COLO668 (cell line): ENCODE measurements at regions not wholly inside any gene's neighbourhood (a gene's known extent, or its start where the extent isn't known, plus 50 kb on each side); places are given as distances from the start of the nearest gene placed in this dataset.

ENCODE experiments used
- DNase-seq: peaks from one replicate; lab custom pipeline; 2025; ENCODE audit not compliant: unreplicated experiment; lab: John Stamatoyannopoulos, UW

DNA sequence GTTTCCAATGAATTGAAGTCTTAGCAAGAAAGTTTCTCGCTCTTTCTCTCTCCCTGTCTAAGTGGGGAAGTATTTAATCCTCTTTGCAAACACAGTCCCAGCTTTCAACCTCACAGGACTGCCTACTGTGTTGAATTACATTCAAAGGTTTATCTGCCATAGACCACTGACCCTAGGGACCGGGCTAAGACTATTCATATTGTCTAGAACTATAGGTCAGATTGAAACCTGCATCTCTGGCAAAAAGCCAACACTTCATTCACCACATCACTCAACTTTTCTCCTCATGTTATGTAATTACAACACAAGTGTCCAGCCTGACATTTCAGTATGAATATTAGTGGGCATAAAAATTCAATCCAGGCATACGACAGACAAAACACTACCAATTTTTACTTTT lies 314.7 kb upstream of the RSPO3 start:
- DNase-seq: no peak

- peak; percentile 9 for DNase-seq
These were observed 314.0 kb upstream of the RSPO3 start for GRCh38 chr6:126804332-126805064.

GRCh38 chr6:126805861-126806260 lies 312.6 kb upstream of the RSPO3 start:
- no peak for DNase-seq

- DNase-seq: no peak
These were observed 310.6 kb upstream of the RSPO3 start for GRCh38 chr6:126807876-126808275.

GRCh38 chr6:126811321-126811720 lies 307.1 kb upstream of the RSPO3 start:
- no peak for DNase-seq

- no peak for DNase-seq
These were observed 306.5 kb upstream of the RSPO3 start for GRCh38 chr6:126812010-126812409.

DNA sequence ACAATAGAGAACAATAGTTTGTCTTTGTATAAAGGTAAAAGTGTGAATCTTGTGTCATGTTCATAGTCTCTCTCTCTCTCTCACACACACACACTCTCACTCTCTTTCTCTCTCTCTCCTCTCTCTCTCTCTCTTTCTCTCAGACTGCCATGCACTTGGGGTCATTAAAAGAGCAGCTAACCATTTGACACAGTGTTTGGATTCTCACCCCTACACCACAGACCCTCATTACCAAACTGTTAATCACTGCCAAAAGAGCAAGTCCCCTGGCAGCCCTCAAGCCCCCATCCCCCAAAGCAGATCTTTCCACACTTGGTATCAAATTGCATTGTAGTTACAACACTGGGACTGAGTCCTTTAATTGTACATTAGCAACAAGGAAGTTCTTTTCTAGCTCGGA lies 305.8 kb upstream of the RSPO3 start:
- DNase-seq: no peak

DNA sequence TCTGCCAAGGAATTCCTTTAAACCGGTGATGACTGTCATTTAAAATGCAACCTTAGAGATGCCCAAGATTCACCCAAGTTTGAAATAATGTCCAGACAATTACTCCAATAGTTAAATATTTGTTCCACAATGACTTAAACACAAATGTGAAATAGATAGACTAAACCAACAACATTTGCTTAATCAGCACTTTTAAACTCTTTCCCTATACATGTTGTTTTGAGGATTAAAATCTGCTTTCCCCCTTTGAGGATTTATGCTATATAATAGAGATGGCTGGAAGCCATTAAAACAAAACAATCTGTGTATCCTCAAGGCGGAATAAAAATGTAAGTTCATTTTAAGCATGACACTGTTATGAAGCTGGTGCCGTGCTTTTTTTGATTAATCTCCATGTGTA lies 297.8 kb upstream of the RSPO3 start:
- DNase-seq: no peak

GRCh38 chr6:126821706-126822105 lies 296.8 kb upstream of the RSPO3 start:
- no peak for DNase-seq

DNA sequence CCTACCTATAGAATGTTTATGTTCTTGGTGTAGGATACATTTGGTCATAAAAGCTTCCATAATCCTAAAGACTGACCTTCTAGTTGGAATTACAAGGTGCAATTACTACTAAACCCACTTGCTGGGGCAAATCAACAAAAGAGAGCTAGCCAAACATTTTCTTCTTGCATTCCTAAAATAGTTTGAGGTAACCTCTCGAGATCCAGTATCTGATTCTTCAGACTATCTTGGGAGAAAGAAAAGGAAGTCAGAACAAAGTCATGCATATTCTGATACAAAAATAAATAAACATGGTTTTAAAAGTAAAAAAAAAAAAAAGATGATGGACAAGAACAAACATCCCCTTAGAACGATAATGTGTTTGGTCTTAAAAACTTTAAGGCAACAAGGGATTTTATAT lies 294.2 kb upstream of the RSPO3 start:
- DNase-seq: no peak

- DNase-seq: no peak
These were observed 293.7 kb upstream of the RSPO3 start for GRCh38 chr6:126824815-126825214.

- DNase-seq: no peak
These were observed 292.2 kb upstream of the RSPO3 start for GRCh38 chr6:126826166-126826714.

DNA sequence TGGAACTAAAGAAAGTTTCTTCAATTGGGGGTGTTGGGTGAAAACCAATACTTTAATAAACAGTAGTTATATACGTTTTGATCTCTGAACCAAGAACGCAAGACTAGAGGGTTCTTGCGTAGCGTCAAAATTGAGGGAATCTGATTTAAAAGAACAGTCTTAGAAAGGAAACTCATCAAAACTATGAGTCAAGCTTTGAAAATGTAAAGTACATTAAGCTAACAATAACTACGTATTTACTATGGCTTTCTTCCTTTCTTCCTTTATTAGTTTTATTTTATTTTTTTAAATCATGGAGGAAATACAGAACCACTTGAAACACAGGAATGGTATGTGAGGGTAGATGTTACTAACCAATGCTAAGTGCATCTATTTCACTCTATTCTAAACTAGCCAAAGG lies 287.0 kb upstream of the RSPO3 start:
- no peak for DNase-seq

DNA sequence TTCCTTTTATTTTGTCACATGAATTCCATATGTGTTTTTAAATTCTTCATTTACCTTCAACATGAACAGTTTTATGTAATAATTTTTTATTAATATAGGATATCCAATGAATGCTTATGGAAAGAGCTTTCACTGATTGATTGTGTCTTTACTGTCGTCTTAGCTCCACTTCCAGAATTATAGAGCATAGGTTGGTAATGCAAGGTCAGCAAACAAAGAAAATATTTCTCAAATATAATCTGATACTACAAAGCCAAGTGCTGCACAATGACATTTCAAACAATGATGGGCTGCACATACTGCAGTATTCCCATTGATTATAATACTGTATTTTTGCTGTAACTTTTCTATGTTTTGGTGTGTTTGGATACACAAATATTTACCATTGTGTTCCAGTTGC lies 275.7 kb upstream of the RSPO3 start:
- no peak for DNase-seq

DNA sequence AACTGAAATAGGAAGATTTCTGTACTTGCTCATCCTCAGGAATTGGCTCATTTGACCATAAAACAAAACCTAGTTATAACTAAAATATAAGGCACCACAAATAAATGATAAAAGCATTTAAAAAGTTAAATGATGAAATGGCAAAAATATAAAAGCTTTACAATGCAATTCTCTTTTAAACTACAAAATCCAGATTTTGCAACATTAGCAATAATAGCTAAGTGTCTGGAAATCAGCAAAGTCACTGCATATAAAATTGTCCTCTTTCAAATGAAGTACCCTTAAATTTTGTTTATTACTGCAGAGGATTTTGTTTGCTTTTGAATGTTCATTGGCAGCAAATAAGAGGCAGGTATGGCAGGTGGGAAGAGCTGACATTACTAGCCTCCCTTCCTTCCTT lies 270.4 kb upstream of the RSPO3 start:
- no peak for DNase-seq

- DNase-seq: no peak
These were observed 250.8 kb upstream of the RSPO3 start for GRCh38 chr6:126867641-126868040.

- DNase-seq: no peak
These were observed 245.1 kb upstream of the RSPO3 start for GRCh38 chr6:126873351-126873750.

DNA sequence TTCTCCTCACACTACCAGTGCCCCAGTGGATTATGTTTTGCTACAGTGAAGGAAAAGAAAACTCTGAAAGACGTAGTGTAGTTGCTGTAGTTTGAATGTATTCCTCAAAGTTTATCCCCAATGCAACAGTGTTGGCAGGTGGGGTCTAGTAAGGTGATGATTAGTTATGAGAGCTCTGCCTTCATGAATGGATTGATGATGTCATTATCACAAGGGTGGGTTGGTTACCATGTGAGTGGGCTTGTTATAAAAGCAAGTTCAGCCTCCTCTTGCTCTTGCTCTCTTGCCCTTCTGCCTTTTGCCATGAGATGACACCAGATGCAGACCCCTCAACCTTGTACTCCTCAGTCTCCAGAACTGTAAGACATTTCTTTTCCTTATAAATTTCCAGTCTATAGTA lies 244.7 kb upstream of the RSPO3 start:
- DNase-seq: no peak

DNA sequence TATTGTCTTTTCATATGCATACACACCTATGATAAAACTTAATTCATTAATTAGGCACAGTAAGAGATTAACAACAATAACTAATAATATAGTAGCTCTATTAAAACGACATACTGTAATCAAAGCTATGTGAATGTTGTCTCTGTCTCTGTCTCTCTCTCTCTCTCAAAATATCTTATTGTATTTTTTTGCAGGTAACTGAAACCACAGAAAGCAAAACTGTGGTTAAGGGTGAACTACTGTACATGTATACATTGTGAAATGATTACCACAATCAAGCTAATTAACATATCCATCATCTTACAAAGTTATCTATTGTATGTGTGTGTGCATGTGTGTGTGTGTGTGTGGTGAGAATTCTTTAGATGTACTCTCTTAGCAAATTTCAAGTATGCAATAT lies 242.0 kb upstream of the RSPO3 start:
- no peak for DNase-seq

- DNase-seq: no peak
These were observed 237.5 kb upstream of the RSPO3 start for GRCh38 chr6:126880964-126881363.

- no peak for DNase-seq
These were observed 232.4 kb upstream of the RSPO3 start for GRCh38 chr6:126886106-126886505.

- DNase-seq: no peak
These were observed 229.4 kb upstream of the RSPO3 start for GRCh38 chr6:126888727-126889725.
